T-helper 1 cell (primary cell): ENCODE measurements at regions not wholly inside any gene's neighbourhood (a gene's known extent, or its start where the extent isn't known, plus 50 kb on each side); places are given as distances from the start of the nearest gene placed in this dataset.
"Not testable (repeated sequence)": the region's sequence is repeated elsewhere in the genome, so short reads cannot be mapped to it uniquely, and the experiment has no call there.

Source experiments
- DNase-seq, 5 donors: peaks; one replicate each; pipeline ENCODE4 v3.0.0-alpha.2; 2012 to 2020

DNA sequence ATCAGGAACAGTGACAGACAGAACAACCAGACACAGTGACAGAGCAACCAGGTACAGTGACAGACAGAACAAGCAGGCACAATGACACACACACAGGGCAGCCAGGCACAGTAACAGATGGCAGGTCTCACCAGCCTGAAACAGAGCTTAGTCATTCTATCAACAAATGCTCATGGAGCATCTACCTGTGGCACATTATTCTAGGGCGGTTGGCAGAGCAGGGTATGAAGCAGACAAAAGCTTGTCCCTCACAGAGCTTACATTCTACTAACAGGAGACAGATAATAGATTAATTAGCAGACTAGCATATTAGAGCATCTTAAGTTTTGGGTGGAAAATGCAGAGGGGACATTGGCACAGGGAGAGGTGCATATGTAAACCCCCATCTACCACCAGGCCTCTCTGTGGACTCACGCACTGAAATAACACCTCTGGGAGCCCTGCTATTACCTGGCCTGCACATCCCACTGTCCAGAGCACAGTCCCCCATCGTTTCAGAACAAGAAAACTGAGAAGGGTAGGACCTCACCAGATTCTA, 64.1 kb upstream of the RAB6C start:
- DNase-seq = no peak

DNA sequence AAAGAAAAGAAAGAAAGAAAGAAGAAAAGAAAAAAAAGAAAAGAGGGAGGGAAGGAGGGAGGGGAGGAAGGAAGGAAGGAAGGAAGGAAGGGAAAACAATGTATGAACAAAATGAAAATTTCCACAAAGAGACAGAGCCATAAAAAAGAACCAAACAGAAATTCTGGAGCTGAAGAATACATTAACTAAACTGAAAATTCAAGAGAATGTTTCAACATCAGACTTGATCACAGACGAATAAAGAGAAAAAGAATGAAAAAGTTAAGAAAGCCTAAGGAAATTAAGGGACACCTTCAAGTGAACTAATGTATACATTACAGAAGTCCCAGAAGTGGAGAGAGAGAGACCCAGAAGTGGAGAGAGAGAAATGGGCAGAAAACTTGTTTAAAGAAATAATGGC, 60.9 kb upstream of the RAB6C start:
- DNase-seq = no peak

DNA sequence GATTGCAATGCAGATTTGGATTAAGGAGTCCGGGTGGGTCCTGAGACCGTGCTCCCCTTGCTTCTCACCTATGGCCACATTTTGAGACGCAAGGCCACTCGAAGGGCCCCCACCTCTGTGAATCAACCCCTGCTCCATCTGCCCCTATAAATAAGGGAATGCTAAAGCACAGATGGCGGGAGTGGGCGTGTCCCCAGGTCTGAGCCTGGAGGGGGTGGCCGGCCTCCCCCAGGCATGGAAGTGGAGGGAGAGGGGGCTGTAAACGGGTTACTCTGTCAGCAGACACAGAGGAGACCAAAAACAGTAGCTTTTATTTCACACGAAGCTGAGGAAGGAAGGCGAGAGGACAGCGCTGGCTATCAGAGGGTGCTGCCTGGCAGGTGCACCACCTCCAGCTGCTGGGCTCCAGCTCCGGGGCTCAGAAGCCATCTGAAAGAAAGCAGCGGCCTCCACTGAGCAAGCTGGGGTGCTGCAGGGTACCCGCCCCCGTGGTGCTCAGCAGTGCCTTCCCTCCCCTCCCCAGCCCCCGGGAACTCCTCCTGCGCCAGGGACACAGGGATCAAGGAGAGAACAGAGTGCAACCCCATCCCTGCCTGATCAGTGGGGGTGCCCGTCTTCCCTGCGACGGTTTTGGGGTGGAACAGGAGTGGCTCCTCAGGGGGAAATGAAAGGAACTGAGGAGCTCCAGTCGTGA, 56.7 kb upstream of the RAB6C start:
- DNase-seq = no peak

DNA sequence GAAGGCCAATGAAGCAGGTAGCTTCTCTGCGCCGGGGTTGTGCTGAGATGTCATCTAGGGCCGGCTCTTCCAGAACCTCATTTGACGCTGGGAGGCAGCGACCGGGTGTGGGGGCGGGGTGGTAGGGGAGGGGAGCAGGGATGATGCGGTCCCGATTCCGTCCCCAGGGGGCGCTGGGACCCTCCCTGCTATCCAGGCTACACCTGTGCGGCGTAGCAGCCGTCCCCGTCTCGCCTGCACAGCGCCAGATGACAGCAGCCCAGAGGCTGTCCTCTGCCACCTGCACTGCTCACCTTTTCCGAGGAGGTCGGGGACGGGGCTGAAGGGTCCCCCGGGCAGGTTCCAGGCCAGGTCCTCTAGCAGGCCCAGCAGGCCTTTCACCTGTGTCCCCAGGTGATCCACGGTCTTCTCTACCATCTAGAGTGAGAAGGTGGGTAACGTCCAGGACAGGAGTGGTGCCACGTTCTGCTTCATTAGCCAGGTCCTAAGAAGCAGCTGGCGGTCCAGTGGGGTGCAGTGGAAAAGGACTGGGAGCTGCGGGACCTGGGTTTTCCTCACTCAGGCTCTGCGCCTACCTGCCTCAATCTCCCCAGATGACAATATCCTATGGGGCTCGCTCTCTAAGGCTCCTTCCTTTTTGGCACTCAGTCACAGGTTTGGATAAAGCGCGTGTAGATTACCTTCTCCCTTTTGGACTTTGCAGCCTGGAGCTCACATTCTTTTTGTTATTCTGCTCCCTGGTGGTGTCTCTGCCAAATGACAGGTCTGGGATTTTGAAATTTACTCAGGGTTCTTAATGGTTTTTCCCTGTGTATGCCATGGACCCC, 56.0 kb upstream of the RAB6C start:
- no peak for DNase-seq

GRCh38 chr2:129924115-129924514, 55.4 kb upstream of the RAB6C start:
- DNase-seq = not testable (repeated sequence)

- no peak for DNase-seq
These were observed 54.1 kb upstream of the RAB6C start for GRCh38 chr2:129925381-129925780.

DNA sequence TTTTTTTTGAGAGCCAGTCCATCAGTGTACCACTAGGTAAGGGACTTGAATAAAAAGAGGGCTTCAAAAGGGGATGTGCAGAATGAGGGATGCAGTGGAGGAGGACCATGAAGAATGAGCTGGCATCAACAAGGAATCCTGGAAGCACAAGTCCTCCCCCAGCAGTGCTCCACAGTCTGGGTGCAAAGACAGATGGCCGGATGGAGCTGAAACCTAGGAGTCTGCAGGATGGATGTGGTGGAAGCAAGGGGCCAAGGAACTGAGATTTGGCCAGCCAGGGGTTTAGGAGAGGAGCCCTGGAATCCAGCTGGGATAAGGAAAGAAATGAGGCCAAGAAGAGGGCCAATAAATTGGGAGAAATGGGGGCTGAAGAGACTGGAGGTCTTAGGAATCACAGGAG, 51.8 kb upstream of the RAB6C start:
- DNase-seq = no peak

- DNase-seq = no peak
These were observed 49.9 kb upstream of the RAB6C start for GRCh38 chr2:129929321-129930290.
